ENCODE measurements at regions not wholly inside any gene's neighbourhood (a gene's known extent, or its start where the extent isn't known, plus 50 kb on each side); places are given as distances from the start of the nearest gene placed in this dataset.

- no peak for TF ChIP-seq CHD7 (IDR thresholded peaks at IDR 0.05; ENCODE audit: insufficient replicate concordance, low read length)
- TF ChIP-seq SP1 (IDR thresholded peaks at IDR 0.05; ENCODE audit: low read depth, low read length), result no peak
- no peak for TF ChIP-seq SP2 (IDR thresholded peaks at IDR 0.05; ENCODE audit: low read length)
- TF ChIP-seq GTF2F1 (IDR thresholded peaks at IDR 0.05; ENCODE audit: borderline replicate concordance, low read depth, low read length), result no peak
- no peak for TF ChIP-seq KDM4A (IDR thresholded peaks at IDR 0.05; ENCODE audit: low read depth, low read length, severe bottlenecking)
- TF ChIP-seq MAX (IDR thresholded peaks at IDR 0.05), result no peak
- TF ChIP-seq BCL11A (IDR thresholded peaks at IDR 0.05; ENCODE audit: low read depth in 2 of 2, low read length in 2 of 2), result no peak
- TF ChIP-seq SIN3A (conservative IDR thresholded peaks at IDR 0.05 in 1 of 2, IDR thresholded peaks at IDR 0.05 in 1 of 2; ENCODE audit: low read depth in 1 of 2, low read length in 2 of 2), result no peak
- TF ChIP-seq BRCA1 (IDR thresholded peaks at IDR 0.05; ENCODE audit: low read depth, low read length), result no peak
- TF ChIP-seq HDAC6 (IDR thresholded peaks at IDR 0.05; ENCODE audit: low read depth, low read length), result no peak
These were observed 63.9 kb upstream of the SMIM36 start (continued) for GRCh38 chr17:55575058-55575636.

Measured in H1 (cell line).